HEK293 (cell line): ENCODE measurements at regions not wholly inside any gene's neighbourhood (a gene's known extent, or its start where the extent isn't known, plus 50 kb on each side); places are given as distances from the start of the nearest gene placed in this dataset.

Experiments
- CTCF ChIA-PET: fragments of 350-600 bp; formaldehyde crosslinking; extraction: SDS; loops from one replicate; lab custom pipeline; 2021; ENCODE audit warnings: antibody characterized with exemption; lab: Yijun Ruan, JAX
- POLR2A ChIA-PET: fragments of 300-600 bp; formaldehyde crosslinking; extraction: SDS; loops from one replicate; lab custom pipeline; 2020; ENCODE audit warnings: antibody characterized with exemption, inconsistent platforms; lab: Yijun Ruan, JAX
- H3K27ac ChIP-seq: fragments of 200-500 bp; sonication (Bioruptor generic); 2 replicates; pipeline ENCODE4 v1.5.1; 2014; ENCODE audit warnings: low read depth, low read length, control low read depth, inconsistent platforms; ENCODE audit errors: extremely low read depth
- H3K36me3 ChIP-seq, 2 experiments: fragments of 200-500 bp in 1 of 2; sonication (Bioruptor generic) in 1 of 2; 1 replicate in 1 of 2; 2 replicates in 1 of 2; pipeline ENCODE4 v1.5.1; 2014 to 2017; ENCODE audit warnings: inconsistent platforms in 2 of 2, low read length in 2 of 2; ENCODE audit not compliant: control insufficient read depth in 2 of 2, insufficient read depth in 1 of 2
- H3K4me1 ChIP-seq: fragments of 200-500 bp; sonication (Bioruptor generic); 2 replicates; pipeline ENCODE4 v1.5.1; 2014; ENCODE audit warnings: mild to moderate bottlenecking, low read length, inconsistent platforms; ENCODE audit not compliant: control insufficient read depth, insufficient read depth
- H3K4me3 ChIP-seq: 2 replicates; pipeline ENCODE4 v1.5.1; 2011; ENCODE audit warnings: low read depth, mild to moderate bottlenecking, control low read depth, low read length, moderate library complexity
- H3K9me3 ChIP-seq: fragments of 200-500 bp; sonication (Bioruptor generic); 2 replicates; pipeline ENCODE4 v1.5.1; 2014; ENCODE audit warnings: low read depth, low read length, inconsistent platforms; ENCODE audit not compliant: control insufficient read depth, insufficient read depth
- AEBP2 ChIP-seq: fragments of 450-650 bp; formaldehyde crosslinking; IDR thresholded peaks from 2 replicates; pipeline ENCODE4 v1.5.1; 2016; ENCODE audit warnings: missing biosample characterization, missing genetic modification characterization, borderline replicate concordance
- EGR2 ChIP-seq: fragments of 450-650 bp; formaldehyde crosslinking; IDR thresholded peaks from 2 replicates; pipeline ENCODE4 v1.5.1; 2016; ENCODE audit warnings: low read depth, missing biosample characterization, missing genetic modification characterization
- KLF10 ChIP-seq: fragments of 450-650 bp; IDR thresholded peaks from 2 replicates; pipeline ENCODE4 v1.5.1; 2018; ENCODE audit warnings: missing biosample characterization, mild to moderate bottlenecking, missing genetic modification characterization
- PATZ1 ChIP-seq: fragments of 450-650 bp; formaldehyde crosslinking; IDR thresholded peaks from 2 replicates; pipeline ENCODE4 v1.5.1; 2016; ENCODE audit warnings: missing biosample characterization, missing genetic modification characterization
- SALL2 ChIP-seq: fragments of 450-650 bp; formaldehyde crosslinking; IDR thresholded peaks from 2 replicates; pipeline ENCODE4 v1.5.0; 2017; ENCODE audit warnings: missing biosample characterization, mild to moderate bottlenecking, missing genetic modification characterization, borderline replicate concordance
- TCF7L2 ChIP-seq: IDR thresholded peaks from 2 replicates; pipeline ENCODE4 v1.6.1; 2011; ENCODE audit warnings: low read depth, mild to moderate bottlenecking, inconsistent platforms, low read length, moderate library complexity, borderline replicate concordance
- ZBTB20 ChIP-seq: fragments of 450-650 bp; formaldehyde crosslinking; IDR thresholded peaks from 2 replicates; pipeline ENCODE4 v1.5.1; 2016; ENCODE audit warnings: missing biosample characterization, missing genetic modification characterization
- ZBTB49 ChIP-seq: fragments of 450-650 bp; formaldehyde crosslinking; IDR thresholded peaks from 2 replicates; pipeline ENCODE4 v1.5.1; 2016; ENCODE audit warnings: missing biosample characterization, missing genetic modification characterization, low read depth
- ZNF121 ChIP-seq: fragments of 450-650 bp; formaldehyde crosslinking; IDR thresholded peaks from 2 replicates; pipeline ENCODE4 v1.5.1; 2016; ENCODE audit warnings: missing biosample characterization, missing genetic modification characterization
- ZNF148 ChIP-seq: fragments of 450-650 bp; formaldehyde crosslinking; IDR thresholded peaks from 2 replicates; pipeline ENCODE4 v1.5.0; 2017; ENCODE audit warnings: missing biosample characterization, missing genetic modification characterization, borderline replicate concordance
- ZNF280D ChIP-seq: fragments of 450-650 bp; formaldehyde crosslinking; IDR thresholded peaks from 2 replicates; pipeline ENCODE4 v1.5.1; 2016; ENCODE audit warnings: missing biosample characterization, missing genetic modification characterization
- ZNF404 ChIP-seq: fragments of 450-650 bp; formaldehyde crosslinking; IDR thresholded peaks from 2 replicates; pipeline ENCODE4 v1.5.1; 2017; ENCODE audit warnings: missing biosample characterization, missing genetic modification characterization
- ZNF416 ChIP-seq: fragments of 450-650 bp; formaldehyde crosslinking; IDR thresholded peaks from 2 replicates; pipeline ENCODE4 v1.5.1; 2016; ENCODE audit warnings: missing biosample characterization, missing genetic modification characterization
- ZNF433 ChIP-seq: fragments of 450-650 bp; formaldehyde crosslinking; IDR thresholded peaks from 2 replicates; pipeline ENCODE4 v1.5.1; 2016; ENCODE audit warnings: missing biosample characterization, missing genetic modification characterization, low read depth
- ZNF501 ChIP-seq: fragments of 450-650 bp; formaldehyde crosslinking; IDR thresholded peaks from 2 replicates; pipeline ENCODE4 v1.5.1; 2016; ENCODE audit warnings: missing biosample characterization, missing genetic modification characterization
- ZNF544 ChIP-seq: fragments of 450-650 bp; formaldehyde crosslinking; IDR thresholded peaks from 2 replicates; pipeline ENCODE4 v1.5.0; 2017; ENCODE audit warnings: missing biosample characterization, missing genetic modification characterization
- ZNF549 ChIP-seq: fragments of 450-650 bp; IDR thresholded peaks from 2 replicates; pipeline ENCODE4 v1.5.1; 2018; ENCODE audit warnings: missing biosample characterization, missing genetic modification characterization, mild to moderate bottlenecking, inconsistent platforms, moderate library complexity
- ZNF585B ChIP-seq: fragments of 450-650 bp; formaldehyde crosslinking; IDR thresholded peaks from 2 replicates; pipeline ENCODE4 v1.5.1; 2016; ENCODE audit warnings: missing biosample characterization, missing genetic modification characterization
- ZNF610 ChIP-seq: fragments of 450-650 bp; formaldehyde crosslinking; IDR thresholded peaks from 2 replicates; pipeline ENCODE4 v1.5.1; 2016; ENCODE audit warnings: missing biosample characterization, missing genetic modification characterization, borderline replicate concordance
- ZNF626 ChIP-seq: fragments of 450-650 bp; sonication (Bioruptor Pico); formaldehyde crosslinking; IDR thresholded peaks from 2 replicates; pipeline ENCODE4 v1.5.1; 2018; ENCODE audit warnings: missing biosample characterization, missing genetic modification characterization, inconsistent platforms
- ZNF629 ChIP-seq: fragments of 450-650 bp; formaldehyde crosslinking; IDR thresholded peaks from 2 replicates; pipeline ENCODE4 v1.5.1; 2017; ENCODE audit warnings: missing biosample characterization, missing genetic modification characterization
- ZNF677 ChIP-seq: fragments of 450-650 bp; IDR thresholded peaks from 2 replicates; pipeline ENCODE4 v1.5.0; 2018; ENCODE audit warnings: missing biosample characterization, mild to moderate bottlenecking, missing genetic modification characterization, moderate library complexity
- ZNF768 ChIP-seq: fragments of 450-650 bp; formaldehyde crosslinking; IDR thresholded peaks from 2 replicates; pipeline ENCODE4 v1.5.1; 2018; ENCODE audit warnings: missing biosample characterization, mild to moderate bottlenecking, missing genetic modification characterization

- Histone ChIP-seq H3K36me3 (no peaks in the 10 kb centered on the region), H3K4me3 (no peak overlapping the region), H3K9me3 (no peaks in the 10 kb centered on the region), H3K27ac (no peak overlapping the region), H3K4me1 (no peaks in the 10 kb centered on the region)
- ChIA-PET CTCF (no interaction called here), POLR2A (no interaction called here)
- no peak for TF ChIP-seq ZNF544 (tag by site-specific recombination)
- TF ChIP-seq ZBTB20 (tag by site-specific recombination) = no peak
- TF ChIP-seq ZNF148 (tag by site-specific recombination) = no peak
- no peak for TF ChIP-seq ZNF404
- TF ChIP-seq EGR2 (tag by site-specific recombination) = no peak
- TF ChIP-seq ZNF433 (tag by site-specific recombination) = no peak
- no peak for TF ChIP-seq ZNF585B (tag by site-specific recombination)
- no peak for TF ChIP-seq ZNF610 (tag by site-specific recombination)
Observed at GRCh38 chr11:95417832-95418231, 186.8 kb upstream of the SESN3 start.

GRCh38 chr11:95415837-95416304 is 184.9 kb upstream of the SESN3 start:
- Histone ChIP-seq H3K9me3 (no peaks in the 10 kb centered on the region), H3K36me3 (no peaks in the 10 kb centered on the region), H3K4me3 (no peak overlapping the region), H3K4me1 (no peaks in the 10 kb centered on the region), H3K27ac (no peak overlapping the region)
- CTCF ChIA-PET = no interaction called here
- POLR2A ChIA-PET = no interaction called here
- no peak for TF ChIP-seq ZBTB49 (tag by site-specific recombination)
- no peak for TF ChIP-seq ZNF416
- TF ChIP-seq ZNF501 (tag by site-specific recombination) = no peak
- no peak for TF ChIP-seq ZNF677
- TF ChIP-seq ZNF626 = no peak
- TF ChIP-seq ZNF121 (tag by site-specific recombination) = no peak
- no peak for TF ChIP-seq ZNF549
- no peak for TF ChIP-seq ZNF768 (tag by site-specific recombination)
- no peak for TF ChIP-seq AEBP2
- TF ChIP-seq ZNF629 (tag by site-specific recombination) = no peak
- TF ChIP-seq ZNF280D (tag by site-specific recombination) = no peak
- TF ChIP-seq SALL2 (tag by site-specific recombination) = no peak
- TF ChIP-seq TCF7L2 = no peak
- TF ChIP-seq KLF10 (tag by site-specific recombination) = no peak
- TF ChIP-seq PATZ1 (tag by site-specific recombination) = no peak
